K562 (cell line): ENCODE measurements at regions not wholly inside any gene's neighbourhood (a gene's known extent, or its start where the extent isn't known, plus 50 kb on each side); places are given as distances from the start of the nearest gene placed in this dataset.

Experiments used
- ATF4 ChIP-seq: fragments of 450-650 bp; formaldehyde crosslinking; IDR thresholded peaks from 2 replicates; pipeline ENCODE4 v1.4.0; 2022; ENCODE audit warnings: mild to moderate bottlenecking, moderate library complexity
- E2F1 ChIP-seq: sonication (generic); formaldehyde crosslinking; IDR thresholded peaks from 2 replicates; pipeline ENCODE4 v1.8.1; 2023; ENCODE audit warnings: mild to moderate bottlenecking, missing genetic modification reagents, moderate library complexity
- ETV6 ChIP-seq, 3 experiments: fragments of 150-350 bp in 1 of 3; sonication (generic) in 1 of 3; formaldehyde crosslinking in 1 of 3; IDR thresholded peaks; 2 replicates each; pipeline versions ENCODE4 v1.6.1 to v1.8.0; 2014 to 2022; ENCODE audit warnings: borderline replicate concordance in 2 of 3, low read depth in 2 of 3, antibody characterized with exemption in 1 of 3, low read length in 1 of 3, mild to moderate bottlenecking in 1 of 3, missing genetic modification reagents in 1 of 3
- HBP1 ChIP-seq: fragments of 450-650 bp; formaldehyde crosslinking; IDR thresholded peaks from 2 replicates; pipeline ENCODE4 v1.4.0; 2022; ENCODE audit warnings: missing genetic modification characterization
- HDGF ChIP-seq: fragments of 450-650 bp; IDR thresholded peaks from 2 replicates; pipeline ENCODE4 v1.6.1; 2016
- HMGXB4 ChIP-seq: sonication (generic); formaldehyde crosslinking; IDR thresholded peaks from 2 replicates; pipeline ENCODE4 v1.8.1; 2023; ENCODE audit warnings: mild to moderate bottlenecking, missing genetic modification reagents
- NCOA1 ChIP-seq: fragments of 450-650 bp; IDR thresholded peaks from 2 replicates; pipeline ENCODE4 v1.6.1; 2016; ENCODE audit warnings: low read depth
- NCOA6 ChIP-seq: fragments of 450-650 bp; IDR thresholded peaks from 2 replicates; pipeline ENCODE4 v1.6.1; 2017; ENCODE audit warnings: mild to moderate bottlenecking
- NFE2 ChIP-seq: IDR thresholded peaks from 2 replicates; pipeline ENCODE4 v1.6.1; 2014; ENCODE audit warnings: antibody characterized with exemption, low read depth
- RFX1 ChIP-seq: fragments of 450-650 bp; IDR thresholded peaks from 2 replicates; pipeline ENCODE4 v1.6.1; 2016; ENCODE audit warnings: mild to moderate bottlenecking, moderate library complexity
- XRCC4 ChIP-seq: IDR thresholded peaks from one replicate; pipeline ENCODE4 v1.6.1; 2011; ENCODE audit not compliant: insufficient read depth, insufficient read length; ENCODE audit errors: extremely low read depth
- ZBTB33 ChIP-seq: sonication (generic); formaldehyde crosslinking; IDR thresholded peaks from 2 replicates; pipeline ENCODE4 v1.8.1; 2023; ENCODE audit warnings: mild to moderate bottlenecking, missing genetic modification reagents
- ZNF75A ChIP-seq: fragments of 450-650 bp; formaldehyde crosslinking; IDR thresholded peaks from 2 replicates; pipeline ENCODE4 v1.4.0; 2020; ENCODE audit warnings: mild to moderate bottlenecking
- ZNF766 ChIP-seq: fragments of 200-800 bp; sonication (Bioruptor generic); conservative IDR thresholded peaks from 2 replicates; pipeline ENCODE4 v1.6.1; 2016; ENCODE audit warnings: missing genetic modification characterization, missing compliant biosample characterization

GRCh38 chr6:26204332-26205160, 117.3 kb downstream of the HFE start (continued):
- TF ChIP-seq RFX1 (no peak; the same call in 1 of the 2 replicates), HMGXB4 (CRISPR knock-in tag) (peak; percentile 85), E2F1 (CRISPR knock-in tag) (peak; percentile 82; the same call in 1 of the 2 replicates), HBP1 (peak; percentile 84), XRCC4 (no peak), ZNF75A (no peak), ZNF766 (peak; percentile 27; the same call in 1 of the 2 replicates), ETV6 (IDR thresholded peaks at IDR 0.05; ENCODE audit: borderline replicate concordance in 1 of 2, low read depth in 2 of 2, low read length in 1 of 2) (peak in 1 of 2 experiments; percentile 69; a peak in 1 of 4 replicates), ETV6 (CRISPR knock-in tag; IDR thresholded peaks at IDR 0.05; ENCODE audit: borderline replicate concordance) (no peak), HDGF (no peak), ATF4 (peak; percentile 51; the same call in 1 of the 2 replicates), NCOA1 (no peak; the same call in none of the 2 replicates), NFE2 (peak; percentile 25; the same call in 1 of the 2 replicates), NCOA6 (no peak), ZBTB33 (CRISPR knock-in tag) (peak; percentile 35)
